ENCODE measurements at regions not wholly inside any gene's neighbourhood (a gene's known extent, or its start where the extent isn't known, plus 50 kb on each side); places are given as distances from the start of the nearest gene placed in this dataset.

GRCh38 chr15:39130556-39131379, 450.1 kb upstream of the THBS1 start:
- no peak for FAIRE-seq
- DNase-seq (ENCODE audit: insufficient read length, low spot score): no peak

GRCh38 chr15:39131609-39132008, 449.3 kb upstream of the THBS1 start:
- FAIRE-seq (no peak), DNase-seq (ENCODE audit: insufficient read length, low spot score) (no peak)

GRCh38 chr15:39132070-39132469, 448.8 kb upstream of the THBS1 start:
- no peak for DNase-seq (ENCODE audit: insufficient read length, low spot score)

GRCh38 chr15:39132954-39133600, 447.8 kb upstream of the THBS1 start:
- no peak for DNase-seq (ENCODE audit: insufficient read length, low spot score)
- no peak for FAIRE-seq

More at GRCh38 chr15:39132070-39132469, 448.8 kb upstream of the THBS1 start:
- no peak for FAIRE-seq

- DNase-seq (ENCODE audit: insufficient read length, low spot score) (no peak), FAIRE-seq (no peak)
These were observed 446.6 kb upstream of the THBS1 start for GRCh38 chr15:39134282-39134681.

GRCh38 chr15:39135989-39136388, 444.9 kb upstream of the THBS1 start:
- FAIRE-seq: no peak

GRCh38 chr15:39139431-39140059, 441.3 kb upstream of the THBS1 start:
- FAIRE-seq (no peak), DNase-seq (ENCODE audit: insufficient read length, low spot score) (no peak)

More at GRCh38 chr15:39135989-39136388, 444.9 kb upstream of the THBS1 start:
- DNase-seq (ENCODE audit: insufficient read length, low spot score): no peak

- FAIRE-seq: no peak
- DNase-seq (ENCODE audit: insufficient read length, low spot score): no peak
These were observed 440.7 kb upstream of the THBS1 start for GRCh38 chr15:39140060-39140604.

- DNase-seq (ENCODE audit: insufficient read length, low spot score): no peak
- no peak for FAIRE-seq
These were observed 438.4 kb upstream of the THBS1 start for GRCh38 chr15:39142500-39142899.

- FAIRE-seq: no peak
These were observed 437.4 kb upstream of the THBS1 start for GRCh38 chr15:39143479-39143878.

GRCh38 chr15:39144051-39144450, 436.8 kb upstream of the THBS1 start:
- DNase-seq (ENCODE audit: insufficient read length, low spot score): no peak
- FAIRE-seq: no peak

More at GRCh38 chr15:39143479-39143878, 437.4 kb upstream of the THBS1 start:
- DNase-seq (ENCODE audit: insufficient read length, low spot score): no peak

- FAIRE-seq (no peak), DNase-seq (ENCODE audit: insufficient read length, low spot score) (no peak)
These were observed 436.0 kb upstream of the THBS1 start for GRCh38 chr15:39144613-39145499.

GRCh38 chr15:39145854-39146625, 434.8 kb upstream of the THBS1 start:
- DNase-seq (ENCODE audit: insufficient read length, low spot score) (no peak), FAIRE-seq (no peak)

GRCh38 chr15:39149636-39150150, 431.2 kb upstream of the THBS1 start:
- DNase-seq (ENCODE audit: insufficient read length, low spot score): no peak
- no peak for FAIRE-seq

- FAIRE-seq: no peak
- no peak for DNase-seq (ENCODE audit: insufficient read length, low spot score)
These were observed 429.3 kb upstream of the THBS1 start for GRCh38 chr15:39151545-39151944.

- DNase-seq (ENCODE audit: insufficient read length, low spot score) (no peak), FAIRE-seq (no peak)
These were observed 427.7 kb upstream of the THBS1 start for GRCh38 chr15:39153058-39153714.

GRCh38 chr15:39153716-39154115, 427.2 kb upstream of the THBS1 start:
- DNase-seq (ENCODE audit: insufficient read length, low spot score) (no peak), FAIRE-seq (no peak)

GRCh38 chr15:39154227-39154638, 426.6 kb upstream of the THBS1 start:
- no peak for FAIRE-seq

GRCh38 chr15:39154776-39155175, 426.1 kb upstream of the THBS1 start:
- FAIRE-seq (no peak), DNase-seq (ENCODE audit: insufficient read length, low spot score) (no peak)

More at GRCh38 chr15:39154227-39154638, 426.6 kb upstream of the THBS1 start:
- DNase-seq (ENCODE audit: insufficient read length, low spot score): no peak

Measured in GM19239 (cell line).